Keratinocyte (primary cell): ENCODE measurements at regions not wholly inside any gene's neighbourhood (a gene's known extent, or its start where the extent isn't known, plus 50 kb on each side); places are given as distances from the start of the nearest gene placed in this dataset.

Source experiments
- EZH2 ChIP-seq: IDR thresholded peaks from one replicate; pipeline ENCODE4 v1.6.1; 2012; ENCODE audit warnings: inconsistent platforms, mild to moderate bottlenecking, low read length, moderate library complexity
- TF ChIP-seq, protein P1 (sequence below), 3 experiments: IDR thresholded peaks in 1 of 3; conservative IDR thresholded peaks in 1 of 3; optimal IDR thresholded peaks in 1 of 3; 2 replicates in 2 of 3; 3 replicates in 1 of 3; pipeline versions ENCODE3 to v1.5.1; 2011; ENCODE audit warnings: low read length in 3 of 3, mild to moderate bottlenecking in 3 of 3, moderate library complexity in 2 of 3, control low read depth in 1 of 3, inconsistent platforms in 1 of 3; ENCODE audit not compliant: insufficient read depth in 2 of 3; ENCODE audit errors: extremely low read depth in 1 of 3

DNA sequence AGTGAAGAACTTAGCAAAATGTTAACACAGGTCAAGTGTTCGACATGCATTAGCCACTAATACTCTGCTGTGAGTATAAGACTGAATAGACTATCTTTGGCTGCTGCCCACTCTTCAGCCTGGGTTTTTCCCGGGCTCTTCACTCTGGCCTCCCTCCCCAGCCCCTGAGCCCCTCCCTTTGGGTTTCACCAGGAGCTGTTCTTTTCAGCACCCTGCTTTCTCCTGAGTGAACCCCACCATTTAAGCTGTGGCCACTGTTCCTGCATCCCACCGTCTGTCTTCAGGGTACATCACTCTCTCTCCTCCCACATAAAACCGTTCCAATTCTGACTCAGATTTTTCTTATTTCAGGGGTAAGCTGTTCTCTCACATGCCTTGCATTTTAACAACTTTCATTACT lies 92.0 kb upstream of the ASIC2 start:
- TF ChIP-seq, protein P1, sequence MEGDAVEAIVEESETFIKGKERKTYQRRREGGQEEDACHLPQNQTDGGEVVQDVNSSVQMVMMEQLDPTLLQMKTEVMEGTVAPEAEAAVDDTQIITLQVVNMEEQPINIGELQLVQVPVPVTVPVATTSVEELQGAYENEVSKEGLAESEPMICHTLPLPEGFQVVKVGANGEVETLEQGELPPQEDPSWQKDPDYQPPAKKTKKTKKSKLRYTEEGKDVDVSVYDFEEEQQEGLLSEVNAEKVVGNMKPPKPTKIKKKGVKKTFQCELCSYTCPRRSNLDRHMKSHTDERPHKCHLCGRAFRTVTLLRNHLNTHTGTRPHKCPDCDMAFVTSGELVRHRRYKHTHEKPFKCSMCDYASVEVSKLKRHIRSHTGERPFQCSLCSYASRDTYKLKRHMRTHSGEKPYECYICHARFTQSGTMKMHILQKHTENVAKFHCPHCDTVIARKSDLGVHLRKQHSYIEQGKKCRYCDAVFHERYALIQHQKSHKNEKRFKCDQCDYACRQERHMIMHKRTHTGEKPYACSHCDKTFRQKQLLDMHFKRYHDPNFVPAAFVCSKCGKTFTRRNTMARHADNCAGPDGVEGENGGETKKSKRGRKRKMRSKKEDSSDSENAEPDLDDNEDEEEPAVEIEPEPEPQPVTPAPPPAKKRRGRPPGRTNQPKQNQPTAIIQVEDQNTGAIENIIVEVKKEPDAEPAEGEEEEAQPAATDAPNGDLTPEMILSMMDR (optimal IDR thresholded peaks at IDR 0.05 in 1 of 3, IDR thresholded peaks at IDR 0.05 in 1 of 3, conservative IDR thresholded peaks at IDR 0.05 in 1 of 3; ENCODE audit: extremely low read depth in 1 of 3, insufficient read depth in 2 of 3, low read length in 3 of 3): no peak
- no peak for TF ChIP-seq EZH2
